ENCODE measurements at regions not wholly inside any gene's neighbourhood (a gene's known extent, or its start where the extent isn't known, plus 50 kb on each side); places are given as distances from the start of the nearest gene placed in this dataset.
"Not testable (repeated sequence)": the region's sequence is repeated elsewhere in the genome, so short reads cannot be mapped to it uniquely, and the experiment has no call there.

- not testable (repeated sequence) for TF ChIP-seq CTCF (IDR thresholded peaks at IDR 0.05 in 2 of 3, conservative IDR thresholded peaks at IDR 0.05 in 1 of 3; ENCODE audit: control insufficient read depth in 2 of 3, extremely low read depth in 1 of 3, insufficient read depth in 1 of 3, low read depth in 3 of 3, low read length in 3 of 3); TARDBP (IDR thresholded peaks at IDR 0.05; ENCODE audit: borderline replicate concordance); SMC3 (IDR thresholded peaks at IDR 0.05; ENCODE audit: borderline replicate concordance, low read length); EZH2 (IDR thresholded peaks at IDR 0.05; ENCODE audit: borderline replicate concordance, control insufficient read depth, low read depth, low read length); MYC (IDR thresholded peaks at IDR 0.05; ENCODE audit: insufficient read depth, insufficient read length, insufficient replicate concordance, low read length, severe bottlenecking); TBL1XR1 (IDR thresholded peaks at IDR 0.05; ENCODE audit: low read depth, low read length); CHD2 (IDR thresholded peaks at IDR 0.05; ENCODE audit: borderline replicate concordance, low read depth, low read length); KDM1A (IDR thresholded peaks at IDR 0.05; ENCODE audit: borderline replicate concordance); CREM (IDR thresholded peaks at IDR 0.05; ENCODE audit: low read depth); POLR2AphosphoS5 (IDR thresholded peaks at IDR 0.05; ENCODE audit: low read length); BHLHE40 (IDR thresholded peaks at IDR 0.05; ENCODE audit: borderline replicate concordance in 1 of 2, low read depth in 2 of 2, low read length in 1 of 2); CHD4 (IDR thresholded peaks at IDR 0.05)
- TF ChIP-seq, protein P1, sequence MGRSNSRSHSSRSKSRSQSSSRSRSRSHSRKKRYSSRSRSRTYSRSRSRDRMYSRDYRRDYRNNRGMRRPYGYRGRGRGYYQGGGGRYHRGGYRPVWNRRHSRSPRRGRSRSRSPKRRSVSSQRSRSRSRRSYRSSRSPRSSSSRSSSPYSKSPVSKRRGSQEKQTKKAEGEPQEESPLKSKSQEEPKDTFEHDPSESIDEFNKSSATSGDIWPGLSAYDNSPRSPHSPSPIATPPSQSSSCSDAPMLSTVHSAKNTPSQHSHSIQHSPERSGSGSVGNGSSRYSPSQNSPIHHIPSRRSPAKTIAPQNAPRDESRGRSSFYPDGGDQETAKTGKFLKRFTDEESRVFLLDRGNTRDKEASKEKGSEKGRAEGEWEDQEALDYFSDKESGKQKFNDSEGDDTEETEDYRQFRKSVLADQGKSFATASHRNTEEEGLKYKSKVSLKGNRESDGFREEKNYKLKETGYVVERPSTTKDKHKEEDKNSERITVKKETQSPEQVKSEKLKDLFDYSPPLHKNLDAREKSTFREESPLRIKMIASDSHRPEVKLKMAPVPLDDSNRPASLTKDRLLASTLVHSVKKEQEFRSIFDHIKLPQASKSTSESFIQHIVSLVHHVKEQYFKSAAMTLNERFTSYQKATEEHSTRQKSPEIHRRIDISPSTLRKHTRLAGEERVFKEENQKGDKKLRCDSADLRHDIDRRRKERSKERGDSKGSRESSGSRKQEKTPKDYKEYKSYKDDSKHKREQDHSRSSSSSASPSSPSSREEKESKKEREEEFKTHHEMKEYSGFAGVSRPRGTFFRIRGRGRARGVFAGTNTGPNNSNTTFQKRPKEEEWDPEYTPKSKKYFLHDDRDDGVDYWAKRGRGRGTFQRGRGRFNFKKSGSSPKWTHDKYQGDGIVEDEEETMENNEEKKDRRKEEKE (IDR thresholded peaks at IDR 0.05) = not testable (repeated sequence)
Measured at GRCh38 chr15:24324096-24324495, 351.5 kb upstream of the NPAP1 start.

Data from GM12878 (cell line).